ENCODE measurements at regions not wholly inside any gene's neighbourhood (a gene's known extent, or its start where the extent isn't known, plus 50 kb on each side); places are given as distances from the start of the nearest gene placed in this dataset.
"Not testable (repeated sequence)": the region's sequence is repeated elsewhere in the genome, so short reads cannot be mapped to it uniquely, and the experiment has no call there.

DNA sequence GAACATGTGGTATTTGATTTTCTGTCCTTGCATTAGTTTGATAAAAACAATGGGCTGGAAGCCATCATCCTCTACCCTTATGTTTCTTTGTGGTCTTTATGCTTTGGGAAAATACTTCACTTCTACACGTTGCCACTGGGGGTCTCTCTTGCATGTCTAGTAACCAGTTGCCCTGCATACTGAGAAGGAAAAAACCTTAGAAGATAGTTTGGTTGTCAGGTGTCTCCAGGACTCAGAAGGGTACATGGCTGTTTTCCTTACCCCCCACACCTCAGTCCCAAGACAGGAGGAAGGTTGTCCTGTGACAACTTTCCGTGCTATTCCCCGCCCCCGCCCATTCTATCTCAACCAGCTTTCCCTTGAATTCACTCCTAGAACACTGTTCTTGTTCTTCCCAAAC, 62.1 kb upstream of the LANCL3 start:
- intact Hi-C loops (cut with micrococcal nuclease) = loop anchor here (5.0 kb wide), 1 partner anchor 318 kb away; no protein-coding TSS in a partner anchor

- intact Hi-C loops (cut with micrococcal nuclease) = not testable (repeated sequence)
Observed at GRCh38 chrX:37516512-37516911, 54.9 kb upstream of the LANCL3 start.

GRCh38 chrX:37519261-37519660, 52.2 kb upstream of the LANCL3 start:
- intact Hi-C loops (cut with micrococcal nuclease) = not testable (repeated sequence)

- intact Hi-C loops (cut with micrococcal nuclease) = not testable (repeated sequence)
Observed at GRCh38 chrX:37520860-37521450, 50.5 kb upstream of the LANCL3 start.

Data from T-helper 1 cell treated with Interleukin-12 subunit alpha and Interleukin-12 subunit beta and Interleukin-4 antibody, amounts not matched to agents 30 ng/mL and 1 ng/mL, for 36 hours (primary cell).